Inferior parietal cortex (tissue), 1 donor: ENCODE measurements at regions not wholly inside any gene's neighbourhood (a gene's known extent, or its start where the extent isn't known, plus 50 kb on each side); places are given as distances from the start of the nearest gene placed in this dataset.
"Not testable (repeated sequence)": the region's sequence is repeated elsewhere in the genome, so short reads cannot be mapped to it uniquely, and the experiment has no call there.

Source experiments
- DNase-seq: peaks from one replicate; pipeline ENCODE4 v3.0.0-alpha.2; 2016; ENCODE audit errors: extremely low spot score

DNA sequence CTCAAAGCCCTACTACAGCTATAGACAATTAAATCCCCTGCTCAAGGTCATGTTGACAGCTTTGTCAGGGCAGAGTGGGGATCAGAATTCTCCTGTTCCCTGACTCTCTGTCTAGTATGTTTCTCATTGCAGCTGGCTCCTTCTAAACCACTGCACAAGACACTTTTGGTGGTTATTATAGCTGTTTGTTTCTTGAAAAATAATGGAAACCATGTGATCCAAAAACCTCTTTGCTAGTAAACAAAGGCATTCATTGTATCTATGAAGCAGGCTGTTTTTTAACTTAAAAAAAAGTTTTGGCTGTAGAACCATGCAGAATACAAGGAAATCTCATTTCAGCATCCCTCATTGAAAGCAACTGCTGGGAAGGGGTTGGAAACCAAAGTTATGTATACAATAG is 352.5 kb upstream of the EPHA4 start:
- no peak for DNase-seq

DNA sequence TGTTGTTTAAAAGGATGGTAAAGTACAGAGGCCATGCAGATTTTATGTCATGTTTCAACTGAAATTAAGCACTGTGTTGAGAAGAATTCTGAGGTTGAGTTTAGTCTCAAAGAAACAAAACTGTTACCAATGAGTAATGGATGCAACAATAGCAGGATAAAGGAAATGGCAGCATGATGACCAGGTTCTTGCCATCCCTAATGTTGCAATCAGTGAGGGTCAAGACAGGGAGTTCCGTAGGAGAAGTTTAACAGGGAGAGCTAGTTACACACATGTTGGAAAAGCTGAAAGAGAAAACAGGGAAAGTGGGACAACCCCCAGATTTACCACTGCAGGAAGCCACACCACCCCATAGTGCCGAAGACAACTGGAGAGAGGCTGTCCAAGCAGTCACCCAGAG is 343.8 kb upstream of the EPHA4 start:
- no peak for DNase-seq

DNA sequence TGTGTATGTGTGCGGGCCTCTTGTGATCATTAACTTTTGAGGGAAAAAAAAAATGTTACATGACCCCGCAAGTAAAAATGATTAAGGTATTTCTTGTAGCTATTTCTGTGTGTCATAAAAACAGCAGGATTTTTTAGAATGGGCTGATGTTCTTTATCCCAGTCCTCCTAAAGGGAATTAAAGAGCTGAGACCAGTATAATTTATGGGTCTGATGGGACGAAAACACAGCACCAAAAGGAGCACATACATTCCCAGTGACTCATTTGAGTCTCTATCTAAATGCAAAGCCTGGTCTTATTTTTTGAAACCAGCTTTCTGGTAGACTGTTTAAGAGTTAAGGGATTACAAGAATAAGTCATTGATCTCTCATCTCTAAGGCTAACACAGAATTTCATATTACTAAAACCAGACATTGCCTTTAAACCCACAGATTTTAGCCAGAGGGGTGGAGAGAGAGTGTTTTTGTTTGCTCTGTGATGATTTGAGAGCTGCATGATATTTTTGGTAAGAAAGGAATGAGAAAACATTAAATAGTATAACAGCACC is 342.3 kb upstream of the EPHA4 start:
- DNase-seq, result no peak

DNA sequence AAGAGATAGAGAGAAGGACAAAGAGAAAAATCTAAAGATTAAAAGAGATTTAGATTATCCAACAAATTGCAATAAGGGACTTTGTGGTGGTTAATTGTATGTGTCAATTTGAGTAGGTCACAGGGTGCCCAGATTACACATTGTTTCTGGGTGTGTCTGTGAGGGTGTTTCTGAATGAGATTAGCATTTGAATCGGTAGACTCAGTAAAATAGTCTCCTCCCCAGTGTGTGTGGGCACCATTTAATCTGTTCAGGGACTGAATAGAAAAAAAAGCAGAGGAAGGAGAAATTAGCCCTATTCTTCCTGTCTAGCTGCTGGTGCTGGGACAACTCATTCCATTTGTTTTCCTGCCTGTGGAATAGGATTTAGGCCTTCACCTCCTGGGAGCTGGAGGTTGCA is 339.8 kb upstream of the EPHA4 start:
- DNase-seq, result no peak

- DNase-seq, result no peak
These were observed 339.2 kb upstream of the EPHA4 start for GRCh38 chr2:221911321-221911720.

GRCh38 chr2:221908518-221908917 is 336.4 kb upstream of the EPHA4 start:
- DNase-seq, result no peak

DNA sequence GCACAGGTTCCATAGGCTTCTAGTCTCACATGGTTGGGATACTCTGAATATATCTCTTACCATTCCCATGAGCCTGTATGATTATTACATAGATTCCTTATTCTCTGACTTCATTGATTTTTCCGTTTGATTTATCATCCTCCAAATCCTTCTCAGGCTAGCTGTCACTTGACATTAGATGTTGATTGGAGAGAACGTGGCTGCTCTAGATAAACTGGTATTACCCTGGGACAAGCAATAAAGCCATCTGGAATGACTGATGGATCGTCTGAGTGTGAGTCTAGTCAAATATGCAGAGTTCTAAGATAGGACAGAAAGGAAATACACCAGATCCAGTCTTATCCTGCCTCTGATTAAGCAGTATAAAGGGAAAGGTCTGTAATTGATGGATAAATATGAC is 325.6 kb upstream of the EPHA4 start:
- DNase-seq, result no peak

GRCh38 chr2:221896505-221897151 is 324.5 kb upstream of the EPHA4 start:
- DNase-seq, result no peak

DNA sequence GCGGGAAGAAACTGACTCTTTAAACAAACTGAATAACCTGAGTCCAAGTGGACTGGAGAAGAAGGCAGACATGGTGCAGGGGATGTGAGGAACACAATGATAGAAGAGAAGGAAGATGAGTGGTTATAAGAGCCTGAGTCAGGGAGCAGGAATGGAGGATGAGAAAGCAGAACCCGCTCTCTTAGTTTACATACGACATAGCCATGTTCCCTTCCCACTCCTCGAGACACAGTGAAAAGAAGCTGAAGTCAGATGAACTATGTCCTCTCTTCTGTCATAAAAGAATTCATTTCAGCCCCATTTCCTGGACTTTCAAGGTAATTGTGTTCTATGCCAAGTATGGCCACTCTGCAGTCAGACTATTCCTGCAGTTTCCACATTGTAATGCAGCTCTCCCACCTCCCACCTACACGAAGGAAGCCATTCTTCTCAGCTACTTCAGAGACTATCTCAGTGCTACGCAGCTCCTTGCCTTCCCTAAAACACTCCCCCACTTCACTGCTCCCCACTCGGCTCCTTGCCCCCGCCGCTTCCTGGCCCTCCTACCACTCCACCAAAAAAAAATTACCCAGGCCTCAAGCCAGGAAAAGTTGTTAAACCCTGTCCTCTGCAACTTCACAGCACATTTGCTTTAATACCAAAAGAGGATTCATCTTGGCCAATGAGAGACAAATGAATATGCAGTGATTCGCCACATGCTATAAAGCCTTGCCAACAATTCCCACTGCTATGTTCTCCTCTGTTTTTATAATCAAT is 323.4 kb upstream of the EPHA4 start:
- DNase-seq, result peak; percentile 59

GRCh38 chr2:221893501-221893900 is 321.4 kb upstream of the EPHA4 start:
- no peak for DNase-seq

GRCh38 chr2:221892006-221892405 is 319.9 kb upstream of the EPHA4 start:
- DNase-seq, result not testable (repeated sequence)

DNA sequence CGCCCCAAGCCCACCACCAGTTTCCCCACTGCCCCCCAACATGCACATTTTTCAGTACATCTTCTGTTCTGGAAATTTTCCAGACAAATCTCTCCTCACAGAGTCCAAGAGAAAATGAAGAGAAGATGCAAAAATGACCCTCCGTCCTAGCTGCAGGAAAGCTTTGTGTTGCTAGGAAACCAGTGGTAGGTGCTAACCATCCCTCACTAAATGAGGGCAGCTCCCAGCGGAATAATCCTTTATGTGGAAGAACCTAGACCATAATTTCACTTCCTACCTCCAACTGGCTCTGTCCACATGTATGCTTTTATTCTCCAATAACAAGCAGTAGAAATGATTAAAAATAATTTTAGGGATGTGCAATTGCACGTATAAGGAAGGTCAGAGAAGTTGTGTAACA is 311.9 kb upstream of the EPHA4 start:
- DNase-seq, result no peak

DNA sequence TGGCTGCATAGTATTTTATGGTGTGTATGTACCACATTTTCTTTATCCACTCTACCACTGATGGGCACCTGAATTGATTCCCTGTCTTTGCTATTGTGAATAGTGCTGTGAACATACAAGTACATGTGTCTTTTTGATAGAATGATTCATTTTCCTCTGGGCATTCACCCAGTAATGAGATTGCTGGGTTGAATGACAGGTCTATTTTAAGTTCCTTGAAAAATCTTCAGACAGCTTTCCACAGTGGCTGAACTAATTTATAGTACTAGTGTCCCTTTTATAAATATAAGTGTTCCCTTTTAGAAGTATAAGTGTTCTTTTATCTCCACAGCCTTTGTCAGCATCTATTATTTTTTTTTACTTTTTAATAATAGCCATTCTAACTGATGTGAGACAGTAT is 303.9 kb upstream of the EPHA4 start:
- DNase-seq, result no peak

GRCh38 chr2:221874444-221874843 is 302.3 kb upstream of the EPHA4 start:
- DNase-seq, result no peak

GRCh38 chr2:221857719-221858118 is 285.6 kb upstream of the EPHA4 start:
- DNase-seq, result no peak

GRCh38 chr2:221853297-221853696 is 281.2 kb upstream of the EPHA4 start:
- DNase-seq, result no peak

DNA sequence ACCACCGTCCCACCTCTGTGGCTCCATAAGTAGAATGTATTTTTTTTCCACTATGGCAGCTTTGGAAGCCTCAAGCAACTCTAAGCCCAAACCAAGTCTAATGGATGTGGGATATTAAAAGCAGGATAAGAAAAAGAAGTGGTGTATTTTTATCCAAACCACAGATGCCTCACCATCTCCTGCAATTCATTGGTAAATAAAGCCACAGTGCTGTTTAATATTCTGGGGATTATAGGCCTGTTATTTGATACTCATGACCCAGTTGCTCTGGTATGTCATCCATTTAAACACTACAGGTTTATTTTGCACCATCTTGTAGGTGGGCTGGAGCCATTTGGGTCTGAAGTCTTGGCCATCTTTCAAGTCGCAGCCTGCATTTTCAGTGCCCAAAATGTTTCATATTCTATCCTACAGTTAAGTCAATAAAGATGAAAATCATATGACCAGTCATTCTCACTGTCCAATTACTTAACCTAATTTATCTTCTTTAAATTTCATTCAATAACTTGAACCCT is 279.5 kb upstream of the EPHA4 start:
- no peak for DNase-seq

GRCh38 chr2:221850076-221850475 is 278.0 kb upstream of the EPHA4 start:
- DNase-seq, result no peak

DNA sequence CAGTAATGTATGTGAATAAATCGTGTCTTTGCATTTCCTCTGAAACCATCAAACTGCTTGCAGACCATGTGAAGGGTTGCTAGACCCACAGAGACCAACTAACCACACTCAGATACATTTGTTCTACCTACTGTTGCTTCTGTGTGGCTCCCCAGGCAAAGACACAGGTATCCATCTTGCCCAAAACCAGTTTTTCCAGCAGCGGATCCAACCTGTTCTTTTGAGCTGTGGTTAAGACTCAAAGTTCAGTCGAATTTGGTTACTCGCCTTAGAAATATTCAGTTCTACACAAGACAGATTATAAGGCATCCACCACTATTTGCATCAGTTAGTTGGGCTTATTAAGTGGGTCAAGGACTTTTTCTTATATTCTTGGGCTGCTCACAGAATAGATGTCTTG is 276.2 kb upstream of the EPHA4 start:
- DNase-seq, result no peak

GRCh38 chr2:221845021-221845365 is 272.9 kb upstream of the EPHA4 start:
- DNase-seq, result no peak

DNA sequence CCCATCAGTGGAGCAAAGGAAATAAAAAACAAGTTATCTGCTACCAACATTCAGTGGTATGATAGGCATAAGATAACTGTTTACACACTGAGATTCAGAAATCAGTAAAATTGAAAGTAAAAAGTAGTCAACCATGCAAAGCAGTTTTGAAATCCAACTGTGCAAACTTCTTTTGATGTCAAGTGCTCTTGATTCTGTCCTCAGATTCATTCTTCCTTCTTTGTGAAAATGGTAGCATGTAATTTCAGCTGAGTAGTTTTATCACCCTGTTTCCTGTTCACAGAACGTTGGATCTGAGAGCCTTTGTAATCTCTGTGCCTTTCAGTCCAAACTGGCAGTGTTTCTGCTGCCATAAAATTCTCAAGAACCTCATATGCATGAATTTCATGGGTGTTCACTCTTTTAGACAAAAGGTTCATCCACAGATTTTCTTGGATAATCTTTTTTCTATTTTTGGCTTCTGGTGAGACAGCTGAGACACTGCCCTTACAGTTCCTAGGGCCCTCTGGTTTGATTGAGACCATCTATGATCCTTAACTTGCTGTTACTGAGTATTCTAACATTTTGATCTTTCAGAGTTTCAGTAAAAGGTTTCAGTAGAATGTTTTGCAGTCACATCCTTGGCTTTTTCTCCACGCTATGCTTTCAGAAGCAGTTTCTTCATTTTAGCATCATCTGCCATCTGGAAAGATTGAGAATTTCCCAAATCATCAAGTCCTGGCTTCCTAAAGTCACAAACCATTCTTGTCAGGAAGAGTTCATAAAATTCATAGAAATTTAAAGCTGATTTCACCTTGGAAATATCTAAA is 272.3 kb upstream of the EPHA4 start:
- DNase-seq, result peak; percentile 13

GRCh38 chr2:221836095-221836494 is 264.0 kb upstream of the EPHA4 start:
- DNase-seq, result no peak
